GM03348 (cell line): ENCODE measurements at regions not wholly inside any gene's neighbourhood (a gene's known extent, or its start where the extent isn't known, plus 50 kb on each side); places are given as distances from the start of the nearest gene placed in this dataset.
"Not testable (repeated sequence)": the region's sequence is repeated elsewhere in the genome, so short reads cannot be mapped to it uniquely, and the experiment has no call there.

Source experiments
- DNase-seq: peaks from one replicate; pipeline ENCODE4 v3.0.0; 2012; ENCODE audit warnings: low spot score

- DNase-seq: no peak
These were observed 265.4 kb downstream of the FAM43A start for GRCh38 chr3:194950906-194951628.

GRCh38 chr3:194951629-194951920 is 265.9 kb downstream of the FAM43A start:
- not testable (repeated sequence) for DNase-seq

- no peak for DNase-seq
These were observed 266.4 kb downstream of the FAM43A start for GRCh38 chr3:194951931-194952582.

- DNase-seq: no peak
These were observed 267.2 kb downstream of the FAM43A start for GRCh38 chr3:194952841-194953241.

GRCh38 chr3:194953291-194953690 is 267.6 kb downstream of the FAM43A start:
- DNase-seq: no peak

GRCh38 chr3:194955546-194955945 is 269.9 kb downstream of the FAM43A start:
- no peak for DNase-seq

- no peak for DNase-seq
These were observed 270.5 kb downstream of the FAM43A start for GRCh38 chr3:194955979-194956696.

- no peak for DNase-seq
These were observed 271.2 kb downstream of the FAM43A start for GRCh38 chr3:194956697-194957396.

- no peak for DNase-seq
These were observed 272.1 kb downstream of the FAM43A start for GRCh38 chr3:194957743-194958240.

- no peak for DNase-seq
These were observed 273.5 kb downstream of the FAM43A start for GRCh38 chr3:194959217-194959616.

- not testable (repeated sequence) for DNase-seq
These were observed 274.0 kb downstream of the FAM43A start for GRCh38 chr3:194959666-194960065.

GRCh38 chr3:194960446-194961032 is 274.9 kb downstream of the FAM43A start:
- DNase-seq: no peak

- no peak for DNase-seq
These were observed 275.5 kb downstream of the FAM43A start for GRCh38 chr3:194961149-194961548.

- DNase-seq: no peak
These were observed 275.9 kb downstream of the FAM43A start for GRCh38 chr3:194961571-194961970.

- DNase-seq: no peak
These were observed 276.4 kb downstream of the FAM43A start for GRCh38 chr3:194962056-194962455.

GRCh38 chr3:194964809-194965208 is 279.1 kb downstream of the FAM43A start:
- DNase-seq: no peak

GRCh38 chr3:194967151-194968117 is 281.8 kb downstream of the FAM43A start:
- no peak for DNase-seq

GRCh38 chr3:194970066-194970465 is 284.4 kb downstream of the FAM43A start:
- no peak for DNase-seq

- DNase-seq: no peak
These were observed 285.3 kb downstream of the FAM43A start for GRCh38 chr3:194971009-194971408.

- DNase-seq: no peak
These were observed 286.3 kb downstream of the FAM43A start for GRCh38 chr3:194971965-194972364.

GRCh38 chr3:194972641-194973040 is 287.0 kb downstream of the FAM43A start:
- DNase-seq: no peak
